Chondrocyte (in vitro differentiated cells): ENCODE measurements at regions not wholly inside any gene's neighbourhood (a gene's known extent, or its start where the extent isn't known, plus 50 kb on each side); places are given as distances from the start of the nearest gene placed in this dataset.
"Not testable (repeated sequence)": the region's sequence is repeated elsewhere in the genome, so short reads cannot be mapped to it uniquely, and the experiment has no call there.

Source experiments
- DNase-seq: peaks from one replicate; pipeline ENCODE4 v3.0.0; 2021; ENCODE audit warnings: mixed read lengths, low spot score
- H3K27ac Mint-ChIP-seq: one replicate; pipeline ENCODE4 v1.8.0; 2021; ENCODE audit warnings: mild to moderate bottlenecking, moderate library complexity, mixed read lengths; ENCODE audit not compliant: unreplicated experiment
- H3K27me3 Mint-ChIP-seq: 2 replicates; pipeline ENCODE4 v1.8.0; 2021; ENCODE audit warnings: low read depth, mixed read lengths
- H3K36me3 Mint-ChIP-seq: 2 replicates; pipeline ENCODE4 v1.8.0; 2021; ENCODE audit warnings: low read depth, mixed read lengths
- H3K4me1 Mint-ChIP-seq: 2 replicates; pipeline ENCODE4 v1.8.0; 2021; ENCODE audit warnings: low read depth, mild to moderate bottlenecking, mixed read lengths
- H3K4me3 Mint-ChIP-seq: one replicate; pipeline ENCODE4 v1.8.0; 2021; ENCODE audit warnings: mild to moderate bottlenecking, moderate library complexity, mixed read lengths; ENCODE audit not compliant: unreplicated experiment
- H3K9me3 Mint-ChIP-seq: 2 replicates; pipeline ENCODE4 v1.8.0; 2021; ENCODE audit warnings: low read depth, mixed read lengths
- TF ChIP-seq, protein P1 (sequence below): fragments of 200-600 bp; sonication (generic); IDR thresholded peaks from 2 replicates; pipeline ENCODE4 v1.5.0; 2021; ENCODE audit warnings: antibody characterized with exemption, mild to moderate bottlenecking, moderate library complexity

DNA sequence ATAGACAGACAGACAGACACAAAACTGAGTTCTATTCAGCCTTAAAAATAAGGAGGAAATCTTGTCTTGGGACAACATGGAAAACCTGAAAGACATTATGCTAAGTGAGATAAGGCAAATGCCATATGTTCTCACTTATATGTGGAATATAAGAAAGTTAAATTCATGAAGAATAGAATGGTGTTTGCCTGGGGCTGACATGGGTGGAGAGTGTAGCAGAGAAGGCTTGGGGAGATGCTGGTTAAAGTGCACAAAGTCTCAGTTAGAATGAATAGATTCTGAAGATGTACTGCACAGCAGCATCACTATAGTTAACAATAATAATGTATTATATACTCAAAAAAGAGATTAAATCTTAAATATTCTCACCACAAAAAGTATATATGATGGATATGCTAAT is 355.5 kb downstream of the LRRIQ3 start:
- TF ChIP-seq, protein P1, sequence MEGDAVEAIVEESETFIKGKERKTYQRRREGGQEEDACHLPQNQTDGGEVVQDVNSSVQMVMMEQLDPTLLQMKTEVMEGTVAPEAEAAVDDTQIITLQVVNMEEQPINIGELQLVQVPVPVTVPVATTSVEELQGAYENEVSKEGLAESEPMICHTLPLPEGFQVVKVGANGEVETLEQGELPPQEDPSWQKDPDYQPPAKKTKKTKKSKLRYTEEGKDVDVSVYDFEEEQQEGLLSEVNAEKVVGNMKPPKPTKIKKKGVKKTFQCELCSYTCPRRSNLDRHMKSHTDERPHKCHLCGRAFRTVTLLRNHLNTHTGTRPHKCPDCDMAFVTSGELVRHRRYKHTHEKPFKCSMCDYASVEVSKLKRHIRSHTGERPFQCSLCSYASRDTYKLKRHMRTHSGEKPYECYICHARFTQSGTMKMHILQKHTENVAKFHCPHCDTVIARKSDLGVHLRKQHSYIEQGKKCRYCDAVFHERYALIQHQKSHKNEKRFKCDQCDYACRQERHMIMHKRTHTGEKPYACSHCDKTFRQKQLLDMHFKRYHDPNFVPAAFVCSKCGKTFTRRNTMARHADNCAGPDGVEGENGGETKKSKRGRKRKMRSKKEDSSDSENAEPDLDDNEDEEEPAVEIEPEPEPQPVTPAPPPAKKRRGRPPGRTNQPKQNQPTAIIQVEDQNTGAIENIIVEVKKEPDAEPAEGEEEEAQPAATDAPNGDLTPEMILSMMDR: no peak
- Mint-ChIP-seq H3K4me1 (no peaks in the 10 kb centered on the region), H3K27ac (no peak overlapping the region), H3K9me3 (peaks cover 5% of the 10 kb centered on the region), H3K36me3 (no peaks in the 10 kb centered on the region), H3K4me3 (no peak overlapping the region), H3K27me3 (peaks cover 2% of the 10 kb centered on the region)
- no peak for DNase-seq

DNA sequence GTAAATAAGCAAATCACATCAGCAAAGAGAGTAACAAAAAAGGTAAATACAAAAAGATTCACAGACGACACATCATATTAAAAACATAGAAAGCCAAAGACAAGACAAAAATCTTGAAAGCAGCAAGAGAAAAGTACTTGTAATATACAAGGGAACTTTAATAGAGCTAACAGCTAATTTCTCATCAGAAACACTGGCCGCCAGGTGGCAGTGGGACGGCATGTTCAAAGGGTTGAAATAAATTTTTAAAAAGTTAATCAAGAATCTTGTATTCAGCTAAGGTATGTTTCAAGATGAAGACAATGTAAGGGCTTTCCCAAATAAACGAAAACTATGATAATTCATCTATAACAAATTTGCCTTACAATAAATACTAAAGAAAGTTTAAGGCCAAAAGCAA is 358.1 kb downstream of the LRRIQ3 start:
- Mint-ChIP-seq H3K9me3 (peaks cover 5% of the 10 kb centered on the region), H3K27ac (no peak overlapping the region), H3K27me3 (peaks cover 2% of the 10 kb centered on the region), H3K4me1 (no peaks in the 10 kb centered on the region), H3K4me3 (no peak overlapping the region), H3K36me3 (no peaks in the 10 kb centered on the region)
- DNase-seq: no peak
- TF ChIP-seq, protein P1: peak; percentile 71

- Mint-ChIP-seq H3K27ac (no peak overlapping the region), H3K4me1 (no peaks in the 10 kb centered on the region), H3K36me3 (no peaks in the 10 kb centered on the region), H3K27me3 (no peaks in the 10 kb centered on the region), H3K9me3 (no peaks in the 10 kb centered on the region), H3K4me3 (no peak overlapping the region)
- no peak for DNase-seq
- TF ChIP-seq, protein P1: no peak
Observed at GRCh38 chr1:73832276-73833181, 365.4 kb downstream of the LRRIQ3 start.

- not testable (repeated sequence) for H3K4me3 Mint-ChIP-seq
Observed at GRCh38 chr1:73827283-73827682, 370.7 kb downstream of the LRRIQ3 start.

GRCh38 chr1:73824065-73824464 is 373.9 kb downstream of the LRRIQ3 start:
- Mint-ChIP-seq H3K9me3 (no peaks in the 10 kb centered on the region), H3K27ac (no peak overlapping the region), H3K4me3 (no peak overlapping the region), H3K36me3 (no peaks in the 10 kb centered on the region), H3K27me3 (peaks cover 13% of the 10 kb centered on the region), H3K4me1 (no peaks in the 10 kb centered on the region)
- TF ChIP-seq, protein P1: no peak
- no peak for DNase-seq

More at GRCh38 chr1:73827283-73827682, 370.7 kb downstream of the LRRIQ3 start:
- not testable (repeated sequence) for DNase-seq, H3K27me3 Mint-ChIP-seq, H3K9me3 Mint-ChIP-seq, H3K4me1 Mint-ChIP-seq, H3K27ac Mint-ChIP-seq, H3K36me3 Mint-ChIP-seq

DNA sequence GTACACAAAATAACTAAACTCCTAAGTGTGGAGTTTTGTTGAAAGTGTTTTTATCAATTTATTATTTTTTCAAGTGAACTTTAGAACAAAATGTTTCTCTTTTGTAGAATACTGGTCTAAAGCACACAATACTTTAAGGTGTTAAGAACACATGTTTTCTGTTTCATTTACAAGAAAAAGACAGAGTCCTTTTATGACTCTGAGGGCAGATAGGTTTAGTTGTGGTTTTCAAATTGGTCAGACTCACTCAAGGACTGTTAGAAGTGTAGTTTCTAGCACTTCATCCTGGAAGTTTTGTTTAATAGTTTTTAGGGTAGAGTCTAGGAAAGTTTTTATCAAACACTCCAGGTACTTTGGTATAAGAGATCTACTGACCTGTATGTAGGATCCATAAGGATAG is 376.5 kb downstream of the LRRIQ3 start:
- Mint-ChIP-seq H3K36me3 (no peaks in the 10 kb centered on the region), H3K27ac (no peak overlapping the region), H3K9me3 (peaks cover 5% of the 10 kb centered on the region), H3K4me3 (no peak overlapping the region), H3K27me3 (peaks cover 16% of the 10 kb centered on the region), H3K4me1 (no peaks in the 10 kb centered on the region)
- DNase-seq: no peak
- TF ChIP-seq, protein P1: no peak
